ENCODE measurements at regions not wholly inside any gene's neighbourhood (a gene's known extent, or its start where the extent isn't known, plus 50 kb on each side); places are given as distances from the start of the nearest gene placed in this dataset.

DNA sequence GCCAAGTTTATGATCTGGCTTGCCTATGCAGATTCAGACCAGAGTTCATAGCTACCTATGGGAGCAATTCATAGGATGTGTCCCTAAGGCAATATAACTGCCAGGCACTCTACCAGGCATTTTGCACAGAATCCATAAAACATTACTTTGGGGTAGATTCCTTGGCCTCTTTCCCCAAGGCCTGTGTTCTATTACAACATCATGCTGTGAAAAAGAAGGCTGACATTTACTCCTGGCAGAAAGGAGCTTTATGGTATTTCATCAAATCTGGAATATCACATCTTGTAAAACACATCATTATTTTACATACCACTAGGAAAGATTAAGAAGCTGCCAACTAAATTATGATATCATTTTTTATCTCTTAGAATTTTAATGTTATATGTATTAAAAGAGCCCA is 287.0 kb upstream of the MARCKS start:
- no peak for DNase-seq (ENCODE audit: low read depth)

GRCh38 chr6:113570641-113571040 is 286.5 kb upstream of the MARCKS start:
- DNase-seq (ENCODE audit: low read depth) = peak; percentile 14

GRCh38 chr6:113574147-113574546 is 283.0 kb upstream of the MARCKS start:
- DNase-seq (ENCODE audit: low read depth) = no peak

DNA sequence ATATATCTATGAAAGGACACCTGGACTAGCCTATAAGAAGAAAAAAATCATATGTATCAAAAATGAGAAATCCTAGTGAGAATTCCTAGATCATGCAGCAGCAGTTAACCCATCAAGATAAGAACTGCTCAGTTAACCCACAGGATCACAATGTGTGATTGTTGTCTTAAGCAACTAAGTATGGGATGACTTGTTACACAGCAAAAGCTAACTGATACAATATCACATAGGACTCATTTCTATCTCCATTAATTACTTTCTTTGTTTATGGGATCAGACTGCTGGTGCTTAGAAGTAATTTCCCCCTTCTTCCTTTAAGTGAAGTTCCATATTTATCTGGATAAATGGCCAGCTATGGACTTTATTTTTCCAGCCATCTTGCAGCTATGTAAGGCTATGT is 280.8 kb upstream of the MARCKS start:
- no peak for DNase-seq (ENCODE audit: low read depth)

DNA sequence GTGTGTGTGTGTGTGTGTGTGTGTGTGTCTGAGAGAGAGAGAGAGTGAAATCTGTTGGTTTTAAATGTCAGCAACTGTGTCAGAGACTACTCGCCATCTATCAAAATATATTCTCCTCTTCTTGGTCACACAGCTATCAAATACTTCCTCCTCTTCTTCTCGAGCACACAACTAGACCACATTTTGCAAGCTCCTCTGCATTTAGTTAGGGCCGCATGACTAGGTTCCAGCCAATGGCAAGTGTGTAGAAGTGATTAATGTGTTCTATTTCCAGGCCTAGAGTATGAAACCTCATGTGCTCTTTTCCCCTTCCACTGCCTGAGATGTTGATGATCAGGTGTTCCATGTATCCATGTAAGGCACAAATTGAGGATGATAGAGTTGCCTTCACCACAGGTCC is 278.5 kb upstream of the MARCKS start:
- DNase-seq (ENCODE audit: low read depth) = no peak

- DNase-seq (ENCODE audit: low read depth) = no peak
These were observed 272.4 kb upstream of the MARCKS start for GRCh38 chr6:113584767-113585166.

GRCh38 chr6:113585246-113585645 is 271.9 kb upstream of the MARCKS start:
- DNase-seq (ENCODE audit: low read depth) = no peak

DNA sequence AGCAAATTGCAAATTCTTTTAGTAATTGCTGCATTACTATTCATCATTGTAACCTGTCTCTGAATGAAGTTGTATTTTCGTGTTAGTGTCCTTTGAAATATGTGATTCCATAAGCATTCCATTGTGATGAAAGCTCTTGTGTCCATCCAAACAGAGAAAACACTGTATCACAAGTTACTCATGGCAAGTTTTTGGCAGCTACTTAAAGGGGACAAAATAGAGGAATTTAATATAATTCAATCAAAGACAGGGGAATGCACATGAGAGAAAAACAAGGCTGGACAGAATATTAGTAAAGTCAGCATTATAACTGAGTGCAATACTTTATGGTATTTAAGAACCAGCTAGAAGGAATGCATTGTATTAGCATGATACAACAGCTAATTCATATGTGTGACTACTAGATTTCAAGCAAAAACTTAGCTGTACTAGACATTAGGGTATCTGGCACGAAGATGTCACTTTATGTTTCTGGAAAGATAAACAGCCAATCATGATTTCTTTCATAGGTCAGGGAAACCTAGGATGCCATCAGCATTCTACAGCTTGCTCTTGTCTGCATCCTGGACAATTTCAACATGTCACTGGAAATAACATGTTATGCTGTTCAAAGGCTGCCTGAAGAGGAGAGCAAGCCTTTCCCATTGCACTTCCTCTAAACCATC is 270.6 kb upstream of the MARCKS start:
- DNase-seq (ENCODE audit: low read depth) = peak; percentile 63

GRCh38 chr6:113587078-113587699 is 270.0 kb upstream of the MARCKS start:
- no peak for DNase-seq (ENCODE audit: low read depth)

- DNase-seq (ENCODE audit: low read depth) = no peak
These were observed 268.5 kb upstream of the MARCKS start for GRCh38 chr6:113588646-113589045.

- peak; percentile 31 for DNase-seq (ENCODE audit: low read depth)
These were observed 265.0 kb upstream of the MARCKS start for GRCh38 chr6:113591896-113592827.

- no peak for DNase-seq (ENCODE audit: low read depth)
These were observed 262.4 kb upstream of the MARCKS start for GRCh38 chr6:113594726-113595125.

DNA sequence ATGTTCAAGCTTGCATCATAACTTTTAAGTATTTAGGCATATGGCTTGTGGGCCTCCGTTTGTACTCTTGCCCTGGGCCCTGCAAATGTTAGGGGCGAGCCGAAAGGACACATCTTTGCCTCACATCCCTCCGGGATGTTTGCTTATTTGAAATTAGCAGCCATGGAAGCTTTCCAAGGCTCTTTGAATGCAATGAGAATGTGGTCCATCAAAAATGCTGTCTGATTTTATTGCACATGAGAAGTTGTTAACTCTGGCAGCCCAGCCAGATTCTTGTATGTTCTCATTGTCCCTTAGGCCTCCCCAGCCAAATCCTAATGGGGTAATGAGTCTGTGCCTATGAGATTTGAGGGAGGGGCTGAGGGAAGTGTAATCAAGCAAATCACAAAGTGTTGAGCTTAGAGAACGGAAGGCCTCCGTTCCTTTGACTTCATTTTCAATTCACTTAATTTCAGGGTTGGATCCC is 261.2 kb upstream of the MARCKS start:
- DNase-seq (ENCODE audit: low read depth) = no peak

GRCh38 chr6:113596387-113597230 is 260.5 kb upstream of the MARCKS start:
- DNase-seq (ENCODE audit: low read depth) = no peak

DNA sequence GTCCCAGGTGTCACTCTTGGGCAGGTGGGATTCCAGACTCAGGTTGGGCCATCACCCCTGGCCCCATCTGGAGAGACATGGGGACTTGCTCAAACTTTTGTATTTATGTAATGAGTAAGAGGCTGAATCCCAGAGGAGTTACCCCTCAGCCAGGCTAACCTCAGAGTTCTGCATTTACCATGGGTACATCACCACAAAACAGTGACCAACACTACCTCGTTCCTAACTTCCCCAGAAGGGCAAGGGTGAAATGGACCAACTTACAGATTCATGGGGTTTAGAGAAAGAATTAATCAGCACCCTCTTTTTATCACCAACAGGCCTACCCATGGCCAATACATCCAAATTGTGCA is 259.9 kb upstream of the MARCKS start:
- no peak for DNase-seq (ENCODE audit: low read depth)

DNA sequence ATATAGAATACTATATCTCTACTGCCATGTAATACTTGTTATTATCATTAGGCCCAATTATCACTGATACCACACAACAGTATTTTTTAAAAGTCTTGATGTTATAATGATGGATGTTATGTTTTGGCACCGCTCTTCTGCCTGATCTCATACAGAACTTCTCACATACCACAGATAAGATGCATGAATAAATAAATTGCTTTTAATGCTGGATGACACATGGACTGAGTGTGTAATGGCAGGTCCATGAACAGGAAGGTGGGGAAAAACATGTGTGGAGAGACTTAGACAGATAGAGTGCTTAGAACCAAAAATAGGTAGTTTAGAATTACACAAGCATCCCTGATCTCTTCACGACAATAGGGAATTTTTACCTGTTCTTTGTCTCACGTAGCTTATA is 258.4 kb upstream of the MARCKS start:
- no peak for DNase-seq (ENCODE audit: low read depth)

DNA sequence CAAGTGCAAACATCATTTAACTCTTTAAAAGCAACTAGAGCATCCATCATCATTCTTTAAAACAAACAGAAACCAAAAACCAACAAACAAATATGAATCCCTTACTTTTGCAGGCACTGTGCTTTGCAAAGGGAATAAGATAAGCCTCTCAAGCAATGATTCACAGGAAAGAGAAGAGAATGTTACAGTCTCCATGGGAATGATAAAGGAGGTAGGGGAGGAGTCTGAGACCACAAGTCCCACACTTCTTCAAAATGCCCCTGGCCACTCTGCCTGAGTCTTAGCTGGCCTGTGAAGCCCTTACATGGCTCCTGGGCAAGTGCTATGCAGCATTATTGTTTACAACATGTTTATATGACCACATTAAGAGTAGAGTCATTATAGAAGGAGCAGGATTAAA is 257.7 kb upstream of the MARCKS start:
- DNase-seq (ENCODE audit: low read depth) = peak; percentile 46

DNA sequence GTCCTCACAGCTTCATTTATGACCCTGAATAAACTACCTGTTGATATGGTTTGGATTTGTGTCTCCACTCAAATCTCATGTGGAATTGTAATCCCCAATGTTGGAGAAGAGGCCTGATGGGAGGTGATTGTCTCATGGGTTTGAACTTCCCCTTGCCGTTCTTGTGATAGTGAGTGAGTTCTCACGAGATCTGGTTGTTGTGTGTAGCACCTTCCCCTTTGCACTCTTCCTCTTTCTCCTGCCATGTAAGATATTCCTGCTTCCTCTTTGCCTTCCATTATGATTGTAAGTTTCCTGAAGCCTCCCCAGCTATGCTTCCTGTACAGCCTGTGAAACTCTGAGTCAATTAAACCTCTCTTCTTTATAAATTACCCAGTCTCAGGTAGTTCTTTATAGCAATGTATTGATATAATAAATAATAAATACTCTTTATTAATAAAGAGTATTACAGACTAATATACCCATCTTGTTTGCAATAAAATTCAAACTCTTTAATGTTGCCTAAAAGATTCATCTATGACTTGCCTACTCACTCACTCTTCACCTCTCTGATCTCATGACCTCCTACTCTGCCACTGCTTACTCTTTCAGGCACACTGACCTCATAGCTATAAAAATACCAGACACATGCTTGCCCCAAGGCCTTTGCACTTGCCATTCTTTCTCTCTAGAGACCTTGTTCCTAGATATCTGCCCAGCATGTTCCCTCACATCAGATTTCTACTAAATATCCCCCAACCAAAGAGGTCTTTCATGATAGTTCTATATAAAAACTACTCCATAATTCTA is 256.4 kb upstream of the MARCKS start:
- no peak for DNase-seq (ENCODE audit: low read depth)

DNA sequence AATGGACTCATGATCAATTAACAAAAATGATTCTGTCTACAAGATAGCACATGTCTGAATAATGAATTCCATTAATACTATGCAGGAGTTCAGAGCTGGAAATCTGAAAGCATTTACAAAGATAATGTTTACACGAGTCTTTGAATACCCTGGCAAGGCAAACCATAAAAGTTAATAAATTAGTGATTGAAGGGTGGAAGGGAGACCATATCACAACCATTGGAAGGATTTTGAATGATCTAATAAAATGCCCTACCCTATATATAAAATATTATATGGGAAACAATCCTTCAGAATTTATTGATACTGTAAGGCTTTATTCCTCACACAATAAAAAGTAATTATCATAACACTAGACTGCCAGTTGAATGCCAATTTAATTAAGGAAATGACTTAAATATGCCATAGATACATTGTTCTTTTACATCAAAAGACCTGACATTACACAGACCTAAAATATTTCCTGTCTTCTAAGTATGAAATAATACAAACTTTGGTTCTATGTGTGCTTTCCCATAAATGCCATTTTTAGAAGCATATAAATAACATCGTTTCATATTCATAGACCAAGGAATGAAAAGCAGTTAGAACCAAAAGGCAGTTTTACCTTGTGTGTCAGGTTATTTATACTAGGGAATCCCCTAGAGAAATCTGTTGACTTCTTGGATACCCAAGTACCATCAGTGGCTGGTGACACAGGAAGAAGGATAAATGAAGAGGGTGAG is 249.2 kb upstream of the MARCKS start:
- no peak for DNase-seq (ENCODE audit: low read depth)

DNA sequence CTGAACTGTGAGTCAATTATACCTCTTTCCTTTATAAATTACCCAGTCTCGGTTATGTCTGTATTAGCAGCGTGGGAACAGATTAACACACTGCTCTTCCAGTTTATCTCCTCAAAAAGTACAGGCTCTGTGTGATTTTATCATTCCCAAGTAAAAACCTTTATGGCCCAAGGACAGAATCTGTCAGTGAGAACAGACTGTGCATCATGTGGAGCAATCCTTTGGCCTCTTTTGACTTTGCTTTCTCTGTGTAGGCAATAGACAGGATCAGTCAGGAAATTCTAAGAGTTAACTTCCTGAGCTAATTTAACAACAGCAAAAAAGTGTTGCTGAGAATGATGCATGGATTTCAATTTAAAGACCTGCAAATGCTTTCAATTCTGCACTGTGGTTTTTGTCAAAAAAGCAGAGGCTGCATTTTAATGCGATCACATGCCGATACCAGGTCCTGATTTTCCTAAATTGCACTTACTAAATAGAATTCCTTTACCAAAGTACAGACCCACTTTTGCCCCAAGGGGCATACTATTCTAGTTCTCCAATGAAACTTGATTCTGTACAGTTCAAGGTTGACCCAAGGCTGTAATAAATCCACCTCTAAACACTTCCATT is 246.7 kb upstream of the MARCKS start:
- DNase-seq (ENCODE audit: low read depth) = no peak

Data from ELR (cell line).